Activated T-cell treated with anti-CD3 and anti-CD28 coated beads for 24 hours (primary cell): ENCODE measurements at regions not wholly inside any gene's neighbourhood (a gene's known extent, or its start where the extent isn't known, plus 50 kb on each side); places are given as distances from the start of the nearest gene placed in this dataset.
"Not testable (repeated sequence)": the region's sequence is repeated elsewhere in the genome, so short reads cannot be mapped to it uniquely, and the experiment has no call there.

Source experiments
- DNase-seq: peaks from one replicate; pipeline ENCODE4 v3.0.0-alpha.2; 2020; ENCODE audit warnings: low read depth

DNA sequence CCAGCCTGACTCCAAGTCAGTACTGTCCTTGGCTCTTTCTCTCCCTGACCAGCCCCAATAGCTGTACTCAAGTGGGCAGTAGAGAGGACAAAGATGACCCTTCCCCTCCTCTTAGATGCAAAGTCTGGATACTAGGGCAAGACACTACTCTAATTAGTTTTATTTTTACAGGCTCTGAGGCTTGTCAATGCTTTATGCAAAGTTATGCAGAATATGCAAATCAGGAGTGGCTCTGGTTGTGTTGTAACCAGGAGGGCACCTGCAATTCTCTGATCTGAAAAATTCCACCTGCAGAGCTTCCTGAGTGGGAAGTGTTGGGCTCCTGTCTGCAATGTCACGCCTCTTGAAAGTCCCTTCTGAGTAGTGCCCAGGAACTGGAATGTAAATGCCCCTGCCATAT is 201.5 kb downstream of the RGS3 start:
- no peak for DNase-seq

DNA sequence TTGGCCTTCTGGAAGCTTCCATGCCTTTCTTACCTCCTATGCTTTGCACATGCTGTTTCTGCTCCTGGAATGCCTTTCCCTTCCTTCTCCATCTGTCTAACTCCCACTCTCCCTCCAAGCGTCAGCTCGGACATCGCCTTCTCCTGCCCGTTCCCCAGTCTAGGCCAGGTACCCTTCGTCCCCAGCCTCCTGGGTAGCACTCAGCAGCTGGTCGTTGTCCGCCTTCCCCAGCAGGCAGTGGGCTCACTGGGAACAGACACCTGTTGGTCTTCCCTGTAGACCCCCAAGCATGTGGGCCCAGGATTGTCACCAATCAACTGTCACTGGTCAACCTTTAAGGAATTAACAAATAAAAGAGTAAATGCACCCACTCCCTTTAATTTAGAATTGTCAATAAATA is 202.2 kb downstream of the RGS3 start:
- no peak for DNase-seq

DNA sequence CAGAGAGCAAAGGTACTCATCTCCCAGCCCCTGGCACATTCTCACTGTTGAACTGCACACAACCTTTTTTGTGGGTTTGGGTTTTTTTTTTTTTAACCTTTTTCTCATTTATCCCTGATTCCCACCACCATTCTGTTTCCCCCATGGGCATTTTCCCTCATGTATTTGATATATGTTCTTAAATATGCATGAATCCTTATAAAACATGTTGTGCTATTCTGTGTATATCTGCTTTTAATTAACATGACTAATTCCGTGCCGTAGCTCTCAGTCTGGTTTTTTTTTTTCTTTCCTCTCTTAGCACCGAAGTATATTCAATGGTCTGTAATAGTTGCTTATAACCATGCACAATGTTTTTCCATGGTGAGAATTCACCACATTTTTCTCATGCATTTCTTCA is 204.5 kb downstream of the RGS3 start:
- no peak for DNase-seq

DNA sequence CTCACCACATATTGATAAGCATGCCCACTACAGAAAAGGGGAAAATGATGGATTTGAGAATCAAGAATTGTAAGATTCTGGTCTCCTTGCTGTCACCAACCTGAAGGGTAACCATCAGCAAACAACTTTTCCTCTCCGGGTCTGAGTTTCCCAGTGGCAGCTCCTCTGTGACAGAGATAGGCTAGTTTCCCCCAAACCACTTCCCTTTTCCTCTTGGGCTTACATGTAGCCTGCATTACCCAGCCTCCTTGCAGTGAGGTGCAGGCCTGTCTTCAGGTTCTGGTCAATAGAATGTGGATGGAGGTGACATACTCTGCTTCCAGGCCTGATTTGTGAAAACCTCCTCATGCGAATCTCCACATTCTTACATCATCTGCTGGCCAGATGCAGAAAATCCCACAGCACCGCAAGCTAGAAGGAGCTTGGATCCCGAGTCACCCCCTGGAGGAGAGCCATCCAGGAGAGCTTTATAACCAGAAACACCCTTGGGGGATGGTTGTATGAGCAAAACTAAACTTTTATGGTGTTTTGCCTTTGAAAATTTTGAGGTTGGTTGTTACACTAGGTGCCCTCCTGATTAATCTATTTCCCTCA is 206.1 kb downstream of the RGS3 start:
- no peak for DNase-seq

DNA sequence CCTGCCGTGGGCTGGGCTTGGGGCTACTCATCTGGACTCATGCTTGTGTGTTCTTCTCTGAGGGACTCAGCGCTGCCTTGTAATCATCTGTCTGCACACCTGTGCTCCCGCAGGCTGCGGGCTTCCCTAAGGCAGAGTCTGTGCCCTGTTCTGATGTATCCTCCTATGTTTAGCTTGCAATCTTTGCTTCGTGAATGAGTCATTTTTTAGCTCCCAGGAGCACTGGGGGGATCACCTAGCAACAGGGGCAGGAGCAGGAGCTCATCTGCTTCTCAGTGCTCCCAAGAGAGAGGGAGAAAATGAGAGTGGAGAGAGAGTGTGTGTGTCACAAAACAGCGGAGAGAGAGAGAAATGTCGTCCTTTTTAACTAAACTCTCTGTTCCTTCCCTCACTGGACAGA is 202.4 kb upstream of the ZNF618 start:
- no peak for DNase-seq

DNA sequence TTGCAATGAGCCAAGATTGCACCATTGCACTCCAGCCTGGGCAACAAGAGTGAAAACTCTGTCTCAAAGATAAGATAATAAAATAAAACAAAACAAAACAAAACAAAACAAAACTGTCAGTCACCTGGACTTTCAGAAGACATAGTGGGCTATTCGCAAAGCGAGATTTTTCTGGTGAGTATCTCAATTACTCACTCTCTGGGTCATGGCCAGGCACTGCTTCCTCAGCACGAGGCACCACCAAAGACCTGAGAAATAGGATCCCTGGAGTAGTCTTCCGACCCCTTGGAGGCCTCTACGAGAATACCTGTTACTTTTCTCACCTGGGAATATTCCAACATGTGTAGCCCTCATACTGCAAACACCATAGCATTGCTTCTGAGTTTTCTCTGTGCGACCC is 201.7 kb upstream of the ZNF618 start:
- DNase-seq: no peak

DNA sequence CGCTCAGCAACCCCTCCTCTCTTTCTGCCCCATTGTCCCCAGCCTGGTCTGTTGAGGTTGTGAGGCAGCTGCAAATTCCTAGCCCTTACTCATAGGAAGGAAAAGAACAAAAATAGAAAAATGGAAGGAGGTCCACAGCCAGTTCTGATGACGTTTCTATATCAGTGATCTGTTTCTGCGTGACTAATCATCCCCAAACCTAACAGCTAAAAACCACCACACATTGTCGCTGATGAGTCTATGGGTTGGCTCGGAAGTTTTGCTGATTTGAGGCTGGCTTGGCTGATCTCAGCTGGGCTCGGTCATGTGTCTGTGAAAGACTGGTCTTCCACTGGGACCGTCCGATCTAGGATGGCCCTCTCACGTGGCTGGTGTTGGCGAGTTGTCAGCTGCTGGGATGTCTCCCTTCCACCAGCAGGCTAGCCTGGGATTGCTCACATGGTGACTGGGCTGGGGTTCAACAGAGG is 200.6 kb upstream of the ZNF618 start:
- DNase-seq: no peak

DNA sequence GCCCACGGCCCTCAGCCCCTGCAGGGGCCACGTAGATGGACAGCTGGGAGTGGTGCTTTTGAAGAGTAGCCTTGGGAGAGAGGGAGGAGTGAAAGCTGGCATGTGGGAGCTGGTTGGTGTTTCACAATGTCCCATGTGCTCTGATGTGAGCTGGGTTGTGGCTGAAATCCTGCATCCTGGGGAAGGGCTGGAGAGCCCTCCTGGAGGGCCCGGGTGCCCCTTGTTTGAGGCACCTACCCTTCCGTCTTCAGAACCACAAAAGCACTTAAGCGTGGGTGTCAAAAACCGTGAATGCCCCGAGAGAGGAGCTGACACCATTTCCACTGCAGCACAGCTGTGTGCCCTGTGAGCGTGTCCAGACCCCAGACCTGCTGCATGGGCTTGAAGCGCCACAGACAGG is 199.1 kb upstream of the ZNF618 start:
- DNase-seq: no peak

DNA sequence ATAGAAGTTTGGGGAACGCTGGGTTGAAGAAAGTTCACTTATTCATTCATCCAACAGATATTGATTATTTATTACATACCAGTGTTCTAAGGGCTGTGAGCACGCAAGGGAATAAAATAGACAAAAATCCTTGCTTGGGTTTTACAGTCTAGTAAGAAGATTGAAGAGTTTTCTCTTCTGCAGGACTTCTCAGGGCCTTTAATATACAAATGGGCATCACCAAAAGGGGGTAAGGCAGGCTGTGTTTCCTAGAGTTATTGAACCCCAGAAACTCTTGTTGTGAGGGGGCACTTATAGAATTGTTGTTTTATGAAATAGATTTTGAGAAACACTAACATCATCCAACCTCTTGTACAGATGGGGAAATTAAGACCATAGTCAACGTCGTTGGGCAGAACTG is 198.5 kb upstream of the ZNF618 start:
- no peak for DNase-seq

DNA sequence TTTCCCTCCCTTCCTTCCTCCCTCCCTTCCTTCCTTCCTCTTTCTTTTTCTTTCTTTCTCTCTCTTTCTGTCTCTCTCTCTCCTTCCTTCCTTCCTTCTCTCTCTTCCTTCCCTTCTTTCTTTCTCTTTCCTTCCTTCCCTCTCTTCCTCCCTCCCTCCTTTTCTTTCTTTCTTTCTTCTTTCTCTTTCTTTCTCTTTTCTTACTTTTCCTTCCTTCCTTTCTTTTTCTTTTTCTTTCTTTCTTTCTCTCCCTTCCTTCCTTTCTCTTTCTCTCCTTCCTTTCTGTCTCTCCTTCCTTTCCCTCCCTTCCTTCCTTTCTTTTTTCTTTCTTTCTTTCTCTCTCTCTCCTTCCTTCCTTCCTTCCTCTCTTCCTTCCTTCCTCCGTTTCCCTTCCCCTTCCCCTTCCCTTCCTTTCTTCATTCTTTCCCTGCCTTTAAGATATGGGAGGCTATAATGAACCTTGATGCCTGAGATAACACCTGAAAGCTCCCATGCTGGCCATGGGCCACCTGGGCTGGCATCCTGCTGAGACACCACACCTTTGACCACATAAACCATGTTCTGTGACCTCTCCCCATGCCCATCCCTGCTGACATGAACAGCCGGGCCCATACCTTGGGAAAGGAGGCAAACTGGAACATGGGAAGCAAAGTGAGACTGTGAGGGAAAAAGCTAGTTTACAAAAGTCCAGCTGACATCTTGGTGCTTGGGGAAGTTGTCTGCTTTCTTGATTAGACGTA is 197.8 kb upstream of the ZNF618 start:
- DNase-seq: no peak

DNA sequence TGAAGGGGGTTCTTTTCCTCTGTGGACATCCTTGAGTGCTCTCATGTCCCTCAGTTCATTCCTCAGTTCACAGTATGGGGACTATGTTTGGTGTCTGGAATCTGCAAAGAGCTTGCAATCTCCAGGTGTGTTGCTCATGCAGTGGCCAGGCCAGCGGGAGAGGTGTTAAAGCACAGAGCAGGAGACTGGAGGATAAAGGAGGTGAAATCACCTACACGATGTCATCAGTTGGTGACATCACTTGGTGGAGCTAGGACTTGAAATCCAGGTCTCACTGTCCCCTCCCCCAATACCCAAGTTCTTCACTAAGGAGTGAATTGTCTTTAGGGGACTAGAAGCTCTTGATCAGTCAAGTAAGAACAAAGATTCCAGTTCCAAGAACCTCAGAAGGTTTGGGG is 197.3 kb upstream of the ZNF618 start:
- no peak for DNase-seq

DNA sequence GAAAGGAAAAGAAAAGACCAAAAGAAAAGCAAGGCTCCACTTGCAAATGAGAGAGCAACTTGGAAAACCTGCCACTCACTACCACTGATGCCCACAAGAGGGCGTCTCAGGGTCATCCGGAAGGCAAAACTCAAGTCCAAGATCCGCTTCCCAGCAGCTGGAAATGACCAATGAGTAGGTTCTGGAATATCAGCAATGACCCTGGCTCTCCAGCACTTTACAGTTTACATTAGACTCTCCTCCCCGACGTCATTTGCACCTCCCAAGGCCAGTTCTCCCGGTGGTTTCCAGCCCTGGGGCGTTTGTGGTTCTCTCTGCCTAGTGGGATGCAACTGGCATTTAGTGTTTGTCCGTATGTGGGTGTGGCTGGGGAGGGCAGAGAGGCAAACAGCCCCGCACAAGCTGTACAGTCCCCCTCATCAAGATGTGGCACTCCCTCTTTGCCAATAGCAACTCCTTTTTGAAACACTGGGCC is 193.8 kb upstream of the ZNF618 start:
- DNase-seq: peak; percentile 23

DNA sequence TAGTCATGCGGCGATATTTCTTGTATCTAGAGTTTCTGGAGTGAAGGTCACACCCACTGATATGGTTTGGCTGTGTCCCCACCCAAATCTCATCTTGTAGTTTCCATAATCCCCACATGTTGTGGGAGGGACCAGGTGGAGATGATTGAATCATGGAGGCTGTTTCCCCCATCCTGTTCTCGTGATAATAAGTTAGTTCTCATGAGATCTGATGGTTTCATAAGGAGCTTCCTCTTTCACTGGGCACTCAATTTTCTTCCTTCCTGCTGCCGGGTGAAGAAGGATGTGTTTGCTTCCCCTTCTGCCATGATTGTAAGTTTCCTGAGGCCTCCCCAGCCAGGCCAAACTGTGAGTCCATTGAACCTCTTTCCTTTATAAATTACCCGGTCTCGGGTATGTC is 190.5 kb upstream of the ZNF618 start:
- DNase-seq: not testable (repeated sequence)

DNA sequence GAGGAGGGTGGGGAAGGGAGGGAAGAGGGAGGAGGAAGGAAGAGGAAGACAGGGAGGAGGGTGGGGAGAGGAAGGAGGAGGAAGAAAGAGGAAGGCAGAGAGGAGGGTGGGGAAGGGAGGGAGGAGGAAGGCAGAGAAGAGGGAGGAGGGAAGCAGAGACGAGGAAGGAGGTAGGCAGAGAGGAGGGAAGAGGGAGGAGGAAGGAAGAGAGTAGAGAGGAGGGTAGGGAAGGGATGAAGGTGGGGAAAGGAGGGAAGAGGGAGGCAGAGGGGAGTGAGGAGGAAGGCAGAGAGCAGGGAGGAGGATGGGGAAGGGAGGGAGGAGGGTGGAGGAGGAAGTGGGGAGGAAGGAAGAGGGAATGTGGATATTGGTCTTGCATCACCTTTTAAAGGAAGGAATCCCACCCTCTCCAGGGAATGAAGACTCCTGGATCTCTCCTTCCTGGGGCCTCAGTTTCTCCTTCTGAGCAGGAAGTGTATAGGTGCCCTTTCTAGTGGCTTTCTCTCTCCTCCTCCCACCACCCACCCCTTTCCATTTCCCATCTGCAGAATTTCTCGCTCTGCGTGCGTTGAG is 188.9 kb upstream of the ZNF618 start:
- DNase-seq: no peak

DNA sequence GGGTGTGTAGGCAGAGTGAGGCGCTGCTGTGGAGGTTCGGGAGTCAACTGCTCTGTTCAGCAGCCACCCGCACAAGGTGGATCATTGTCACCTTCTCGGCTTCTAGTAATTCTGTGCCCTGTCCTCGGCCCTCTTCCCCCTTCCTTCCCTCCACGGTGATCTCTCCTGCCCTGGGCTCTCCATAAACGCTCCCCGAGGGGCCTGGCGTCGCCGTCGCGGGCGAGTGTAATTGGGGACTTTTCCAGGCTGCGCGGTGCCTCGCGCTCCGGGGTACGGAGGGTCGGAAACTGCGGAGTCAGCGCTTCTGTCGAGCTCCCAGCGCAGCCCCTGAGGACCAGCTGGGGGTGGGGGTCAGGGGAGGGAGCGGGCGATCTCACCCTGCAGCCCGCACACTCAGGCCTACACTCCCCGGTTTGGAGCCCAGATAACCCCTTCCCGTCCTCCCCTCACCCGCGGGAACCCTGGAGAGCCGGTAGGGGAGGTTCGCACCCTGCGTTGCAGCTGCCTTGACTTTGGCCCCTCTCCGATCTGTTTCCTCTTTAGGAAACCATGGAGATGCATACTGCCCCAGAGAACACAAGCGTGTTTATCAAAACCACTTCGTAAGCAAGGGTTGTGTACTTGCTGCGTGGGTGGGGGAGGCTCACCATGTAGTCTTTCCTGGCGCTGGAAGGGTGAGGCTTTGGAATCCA is 188.3 kb upstream of the ZNF618 start:
- DNase-seq: no peak

DNA sequence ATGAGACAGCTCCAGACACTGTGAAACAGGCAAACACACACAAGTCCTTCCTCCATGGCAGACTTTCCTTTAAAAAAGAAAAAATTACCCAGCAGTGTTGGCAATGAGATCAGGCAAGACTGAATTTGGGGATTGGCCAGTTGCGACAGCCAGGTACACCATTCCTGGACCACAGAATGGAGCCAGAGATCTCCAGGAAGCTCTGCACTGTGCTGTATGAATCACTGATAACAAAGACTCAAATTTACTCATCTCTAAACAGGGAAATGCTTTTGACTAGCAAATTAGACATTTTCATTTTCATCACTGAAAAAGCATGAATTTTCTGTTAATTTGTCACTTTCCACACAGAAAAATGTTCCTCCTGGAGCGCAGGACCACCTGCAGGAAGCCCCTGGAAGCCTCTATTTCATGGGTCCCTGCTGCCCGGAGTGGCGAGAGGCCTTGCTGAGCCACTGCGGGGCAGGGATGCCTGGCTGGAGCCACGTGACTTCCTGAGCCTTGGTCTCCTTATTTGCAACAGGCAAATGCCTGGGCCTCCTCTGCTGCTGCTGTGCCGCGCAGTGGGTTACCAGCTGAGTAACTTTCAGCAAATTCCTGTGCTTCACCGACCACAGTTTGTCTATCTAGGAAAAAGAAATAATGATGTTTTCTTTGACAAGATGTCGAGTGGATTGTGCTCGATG is 185.9 kb upstream of the ZNF618 start:
- DNase-seq: no peak

DNA sequence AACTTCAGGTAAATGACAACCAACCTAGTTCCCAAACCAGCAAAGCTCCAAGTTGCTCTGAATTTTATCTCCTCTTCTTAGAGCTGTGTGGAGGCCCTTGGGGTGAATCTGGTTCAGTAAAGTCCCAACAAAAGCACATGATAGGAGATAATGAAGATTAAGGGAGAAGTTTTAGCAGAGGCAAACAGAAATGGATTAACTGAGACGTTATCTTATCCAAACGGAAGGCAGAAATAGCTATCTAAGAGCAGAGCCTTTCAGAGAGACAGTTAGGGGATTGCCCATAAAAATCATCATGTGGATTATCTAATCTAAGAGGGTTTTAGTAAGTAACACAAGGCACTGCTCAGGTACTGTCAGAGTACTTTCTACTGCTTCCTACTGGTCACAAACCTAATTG is 183.9 kb upstream of the ZNF618 start:
- DNase-seq: no peak

DNA sequence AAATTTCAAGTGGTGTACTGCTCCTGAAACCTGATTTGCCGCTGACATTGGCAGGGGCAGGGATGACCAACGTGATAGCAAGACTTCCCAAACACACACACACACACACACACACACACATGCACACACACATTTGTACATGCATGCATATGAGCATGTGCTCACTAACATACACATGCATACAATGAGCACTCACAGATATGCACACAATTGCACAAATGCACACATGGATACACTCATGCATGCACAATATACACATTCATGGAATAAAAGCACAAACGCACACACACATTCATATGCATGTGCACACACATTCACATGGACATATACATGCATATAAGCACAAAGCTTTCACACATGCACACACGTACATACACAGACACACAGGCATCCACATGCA is 181.2 kb upstream of the ZNF618 start:
- DNase-seq: no peak

DNA sequence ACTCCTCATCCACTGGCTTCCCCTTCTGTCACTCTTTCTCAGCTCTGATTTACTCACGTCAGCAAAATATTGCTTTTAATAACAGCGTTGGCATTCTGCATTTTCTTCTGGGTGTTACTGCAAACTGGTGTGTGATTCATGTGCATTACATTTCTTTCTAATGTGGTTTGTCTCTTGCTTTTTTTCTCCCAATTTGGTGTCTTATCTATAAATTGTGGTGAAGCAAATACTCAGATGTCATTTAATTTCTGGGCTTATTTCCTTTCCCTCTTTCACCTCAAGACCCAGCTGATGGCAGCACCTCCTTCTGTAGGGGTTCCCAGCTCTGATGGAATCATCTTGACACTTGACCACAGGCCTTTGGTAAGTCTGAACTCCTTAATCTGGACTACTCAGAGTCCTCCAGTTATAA is 180.7 kb upstream of the ZNF618 start:
- no peak for DNase-seq

DNA sequence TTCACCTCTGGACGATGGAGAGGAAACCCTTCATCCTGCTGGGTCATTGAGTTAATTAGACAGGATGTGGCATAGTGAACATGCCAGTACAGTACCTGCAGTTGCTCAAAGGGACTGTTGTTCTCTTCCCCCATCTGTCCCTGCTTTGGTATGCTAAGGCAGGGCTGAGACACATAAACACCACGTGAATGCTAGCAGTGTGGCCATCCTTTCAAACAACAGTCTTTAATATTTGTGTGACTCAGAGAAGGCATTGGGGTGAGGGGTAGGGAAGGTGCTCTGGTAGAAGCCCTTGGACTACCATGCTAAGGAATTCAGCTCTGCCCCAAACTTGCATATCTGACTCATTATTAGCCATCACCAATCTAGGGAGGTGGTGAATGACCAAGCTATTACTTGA is 180.2 kb upstream of the ZNF618 start:
- DNase-seq: no peak

DNA sequence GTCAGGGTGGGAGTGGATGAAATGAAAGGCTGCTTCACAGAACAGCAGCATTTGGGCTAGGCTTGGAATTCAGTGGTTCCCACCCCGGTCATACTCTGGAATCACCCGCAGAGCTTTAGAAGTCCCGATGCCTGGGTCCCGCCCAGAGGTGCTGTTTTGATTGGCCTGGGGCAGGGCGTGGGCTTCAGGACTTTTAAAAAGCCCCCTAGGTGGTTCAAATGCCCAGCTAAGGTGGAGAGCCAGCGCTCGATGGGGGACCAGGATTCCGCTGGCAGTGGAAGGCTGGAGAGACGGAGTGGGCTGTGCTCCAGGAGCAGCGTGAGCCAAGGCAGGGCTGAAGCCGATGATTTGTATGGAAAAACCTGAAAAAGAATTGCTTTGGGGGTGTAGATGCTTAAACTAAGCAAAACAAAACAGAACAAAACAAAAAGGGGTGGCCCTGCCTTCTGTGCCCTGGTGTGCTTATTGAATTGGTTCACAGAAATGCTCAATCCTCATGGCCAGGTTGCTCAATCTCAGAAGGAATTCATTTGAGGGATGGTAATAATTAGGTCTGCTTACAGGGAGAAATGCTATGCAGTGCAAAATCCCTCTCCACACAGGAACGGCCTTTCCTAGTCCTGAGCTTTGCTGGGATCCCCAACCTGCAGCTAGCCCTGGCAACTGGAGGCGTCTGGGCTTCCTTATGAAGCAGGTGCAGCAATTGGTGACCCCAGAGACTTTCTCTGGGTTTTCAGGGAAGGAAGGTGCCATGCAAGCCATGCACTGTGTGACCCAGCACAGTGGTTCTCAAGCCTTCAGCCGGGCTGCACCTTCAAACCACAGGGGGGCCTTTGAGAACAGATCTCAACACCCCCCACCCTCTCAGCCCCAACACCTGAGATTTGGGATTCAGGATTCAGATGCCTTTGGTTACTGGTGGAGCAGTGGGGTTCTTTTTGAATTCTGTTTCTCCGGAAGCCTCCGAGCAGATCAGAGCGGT is 174.0 kb upstream of the ZNF618 start:
- no peak for DNase-seq
